Glutamatergic neuron (in vitro differentiated cells): ENCODE measurements at regions not wholly inside any gene's neighbourhood (a gene's known extent, or its start where the extent isn't known, plus 50 kb on each side); places are given as distances from the start of the nearest gene placed in this dataset.

Experiments
- DNase-seq: peaks from one replicate; pipeline ENCODE4 v3.0.0; 2022
- H3K27ac Mint-ChIP-seq: one replicate; pipeline ENCODE4 v1.8.0; 2020; ENCODE audit warnings: mild to moderate bottlenecking, mixed read lengths, inconsistent platforms; ENCODE audit not compliant: unreplicated experiment
- H3K27me3 Mint-ChIP-seq: one replicate; pipeline ENCODE4 v1.8.0; 2020; ENCODE audit warnings: mild to moderate bottlenecking, moderate library complexity, mixed read lengths, inconsistent platforms; ENCODE audit not compliant: unreplicated experiment
- H3K36me3 Mint-ChIP-seq: one replicate; pipeline ENCODE4 v1.8.0; 2020; ENCODE audit warnings: mild to moderate bottlenecking, mixed read lengths, inconsistent platforms; ENCODE audit not compliant: unreplicated experiment
- H3K4me1 Mint-ChIP-seq: one replicate; pipeline ENCODE4 v1.8.0; 2020; ENCODE audit warnings: mild to moderate bottlenecking, low read depth, mixed read lengths, inconsistent platforms; ENCODE audit not compliant: unreplicated experiment
- H3K4me3 Mint-ChIP-seq: one replicate; pipeline ENCODE4 v1.8.0; 2020; ENCODE audit warnings: mild to moderate bottlenecking, mixed read lengths, inconsistent platforms; ENCODE audit not compliant: unreplicated experiment
- H3K9me3 Mint-ChIP-seq: one replicate; pipeline ENCODE4 v1.8.0; 2020; ENCODE audit warnings: mild to moderate bottlenecking, moderate library complexity, mixed read lengths, inconsistent platforms; ENCODE audit not compliant: unreplicated experiment
- CTCF ChIP-seq: fragments of 200-600 bp; sonication (generic); IDR thresholded peaks from one replicate; pipeline ENCODE4 v1.5.0; 2021; ENCODE audit not compliant: partially characterized antibody, unreplicated experiment

DNA sequence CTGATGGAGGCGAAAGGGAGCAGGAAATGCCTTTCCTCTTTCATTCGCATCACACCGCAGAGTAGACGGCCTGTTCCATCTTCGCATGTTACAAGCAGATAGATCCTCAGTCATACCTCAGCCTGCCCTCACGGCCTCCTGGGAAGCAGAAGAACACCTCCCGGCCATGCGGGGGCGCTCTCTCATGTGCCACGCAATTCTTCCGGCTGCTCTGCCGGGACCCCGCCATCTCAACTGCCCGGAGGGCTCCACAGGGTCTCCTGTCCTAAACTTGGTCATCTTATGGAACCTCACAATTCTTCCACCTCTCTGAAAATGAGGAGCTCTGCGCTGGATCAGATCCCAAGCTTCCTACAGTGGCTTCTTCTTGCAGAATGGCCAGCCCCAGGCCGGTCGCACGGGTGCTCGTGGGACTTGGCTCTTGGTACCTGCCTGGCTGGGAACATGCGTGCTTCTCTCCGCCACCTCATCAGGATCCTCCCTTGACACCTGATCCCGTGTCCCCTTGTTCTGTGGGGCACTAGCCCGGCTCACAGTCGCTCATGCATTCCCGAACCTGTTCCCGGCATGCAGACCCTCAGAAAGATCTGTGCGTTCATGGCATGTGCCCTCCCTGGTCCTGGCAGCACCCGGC, 262.8 kb upstream of the SHH start:
- Mint-ChIP-seq H3K27me3 (peaks cover 3% of the 10 kb centered on the region), H3K4me1 (no peaks in the 10 kb centered on the region), H3K36me3 (no peaks in the 10 kb centered on the region), H3K4me3 (no peak overlapping the region), H3K9me3 (peaks cover 3% of the 10 kb centered on the region), H3K27ac (no peak overlapping the region)
- no peak for DNase-seq
- no peak for TF ChIP-seq CTCF

GRCh38 chr7:156074084-156074483, 261.8 kb upstream of the SHH start:
- Mint-ChIP-seq H3K4me3 (no peak overlapping the region), H3K9me3 (peaks cover 3% of the 10 kb centered on the region), H3K27me3 (peaks cover 3% of the 10 kb centered on the region), H3K4me1 (no peaks in the 10 kb centered on the region), H3K27ac (no peak overlapping the region), H3K36me3 (no peaks in the 10 kb centered on the region)
- DNase-seq, result no peak
- no peak for TF ChIP-seq CTCF

DNA sequence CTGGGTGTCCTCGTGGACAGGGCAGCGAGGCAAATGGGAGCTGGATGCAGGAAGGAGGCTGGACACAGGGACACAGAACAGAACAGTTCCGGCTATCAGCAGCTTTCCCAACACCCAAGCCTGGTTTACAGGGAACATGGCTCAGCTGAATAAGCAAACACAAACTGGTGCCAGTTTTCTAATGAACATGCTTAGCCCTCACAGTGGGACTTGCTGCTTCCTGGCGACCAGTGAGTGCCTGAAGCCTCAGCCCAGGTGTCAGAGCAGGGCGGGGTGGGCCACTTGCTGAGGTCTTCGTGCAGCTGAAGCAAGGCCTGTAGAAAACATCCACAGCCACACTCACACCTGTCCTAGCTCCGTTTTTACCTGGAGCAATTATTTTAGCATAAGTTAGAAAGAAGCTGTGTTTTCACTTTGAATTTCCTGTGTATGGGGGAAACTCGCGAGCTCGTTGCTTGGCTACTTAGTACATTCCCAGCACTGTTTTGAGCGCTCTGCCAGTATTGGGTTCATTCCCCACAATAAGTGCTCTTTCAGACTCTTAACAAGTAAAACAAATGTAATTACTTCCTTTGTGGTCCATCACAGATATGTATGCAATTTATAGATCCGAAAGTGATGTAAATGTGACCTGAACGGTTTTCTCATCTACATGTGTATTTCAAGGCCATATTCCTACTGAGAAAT, 261.2 kb upstream of the SHH start:
- no peak for DNase-seq
- Mint-ChIP-seq H3K4me3 (no peak overlapping the region), H3K36me3 (no peaks in the 10 kb centered on the region), H3K27ac (no peak overlapping the region), H3K27me3 (peaks cover 3% of the 10 kb centered on the region), H3K4me1 (no peaks in the 10 kb centered on the region), H3K9me3 (peaks cover 3% of the 10 kb centered on the region)
- no peak for TF ChIP-seq CTCF

GRCh38 chr7:156071612-156072011, 259.3 kb upstream of the SHH start:
- H3K4me1 Mint-ChIP-seq, result no peaks in the 10 kb centered on the region
- no peak overlapping the region for H3K4me3 Mint-ChIP-seq
- no peak for TF ChIP-seq CTCF
- no peak overlapping the region for H3K27ac Mint-ChIP-seq
- peaks cover 4% of the 10 kb centered on the region for H3K9me3 Mint-ChIP-seq
- H3K27me3 Mint-ChIP-seq, result peaks cover 3% of the 10 kb centered on the region
- no peak for DNase-seq
- no peaks in the 10 kb centered on the region for H3K36me3 Mint-ChIP-seq

GRCh38 chr7:156069891-156070290, 257.6 kb upstream of the SHH start:
- H3K27me3 Mint-ChIP-seq, result peaks cover 6% of the 10 kb centered on the region
- DNase-seq, result no peak
- H3K4me1 Mint-ChIP-seq, result no peaks in the 10 kb centered on the region
- no peak for TF ChIP-seq CTCF
- no peaks in the 10 kb centered on the region for H3K36me3 Mint-ChIP-seq
- H3K9me3 Mint-ChIP-seq, result peaks cover 5% of the 10 kb centered on the region
- H3K4me3 Mint-ChIP-seq, result no peak overlapping the region
- no peak overlapping the region for H3K27ac Mint-ChIP-seq
